ENCODE measurements at regions not wholly inside any gene's neighbourhood (a gene's known extent, or its start where the extent isn't known, plus 50 kb on each side); places are given as distances from the start of the nearest gene placed in this dataset.

- intact Hi-C loops (cut with micrococcal nuclease; ENCODE audit: unreplicated experiment): no loop called here
- POLR2A ChIA-PET: no interaction called here
- no peaks in the 10 kb centered on the region for H3K9me3 ChIP-seq (ENCODE audit: low read length)
- H3K36me3 ChIP-seq (ENCODE audit: insufficient read depth, low read length): no peaks in the 10 kb centered on the region
- H3K4me3 ChIP-seq (ENCODE audit: low read depth, low read length, poor library complexity, severe bottlenecking): no peak overlapping the region
- H3K4me2 ChIP-seq (ENCODE audit: low read length): no peak overlapping the region
- TF ChIP-seq, protein P1, sequence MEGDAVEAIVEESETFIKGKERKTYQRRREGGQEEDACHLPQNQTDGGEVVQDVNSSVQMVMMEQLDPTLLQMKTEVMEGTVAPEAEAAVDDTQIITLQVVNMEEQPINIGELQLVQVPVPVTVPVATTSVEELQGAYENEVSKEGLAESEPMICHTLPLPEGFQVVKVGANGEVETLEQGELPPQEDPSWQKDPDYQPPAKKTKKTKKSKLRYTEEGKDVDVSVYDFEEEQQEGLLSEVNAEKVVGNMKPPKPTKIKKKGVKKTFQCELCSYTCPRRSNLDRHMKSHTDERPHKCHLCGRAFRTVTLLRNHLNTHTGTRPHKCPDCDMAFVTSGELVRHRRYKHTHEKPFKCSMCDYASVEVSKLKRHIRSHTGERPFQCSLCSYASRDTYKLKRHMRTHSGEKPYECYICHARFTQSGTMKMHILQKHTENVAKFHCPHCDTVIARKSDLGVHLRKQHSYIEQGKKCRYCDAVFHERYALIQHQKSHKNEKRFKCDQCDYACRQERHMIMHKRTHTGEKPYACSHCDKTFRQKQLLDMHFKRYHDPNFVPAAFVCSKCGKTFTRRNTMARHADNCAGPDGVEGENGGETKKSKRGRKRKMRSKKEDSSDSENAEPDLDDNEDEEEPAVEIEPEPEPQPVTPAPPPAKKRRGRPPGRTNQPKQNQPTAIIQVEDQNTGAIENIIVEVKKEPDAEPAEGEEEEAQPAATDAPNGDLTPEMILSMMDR (conservative IDR thresholded peaks at IDR 0.05; ENCODE audit: low read length): no peak
- no peak for TF ChIP-seq EZH2phosphoT487 (IDR thresholded peaks at IDR 0.05; ENCODE audit: borderline replicate concordance, low read depth, low read length)
- H3K4me1 ChIP-seq (ENCODE audit: insufficient read depth, low read length, poor library complexity, severe bottlenecking): no peaks in the 10 kb centered on the region
- DNase-seq (ENCODE audit: low spot score): no peak
- H2AFZ ChIP-seq (ENCODE audit: low read length): no peak overlapping the region
- H3K79me2 ChIP-seq (ENCODE audit: insufficient read depth, low read depth, low read length): no peaks in the 10 kb centered on the region
- H4K20me1 ChIP-seq (ENCODE audit: insufficient read depth, low read length): no peaks in the 10 kb centered on the region
- BruUV-seq (replicated peaks): no TSS peak
- no peaks in the 10 kb centered on the region for H3K9me2 ChIP-seq (ENCODE audit: insufficient read depth, low read length)
- no peak overlapping the region for H3K27ac ChIP-seq (ENCODE audit: low read depth, low read length, poor library complexity, severe bottlenecking)
- CTCF ChIA-PET (ENCODE audit: unreplicated experiment): no interaction called here
Observed at GRCh38 chr1:50262436-50262835, 153.7 kb downstream of the ELAVL4 start.

- POLR2A ChIA-PET: no interaction called here
- no peak for TF ChIP-seq EZH2phosphoT487 (IDR thresholded peaks at IDR 0.05; ENCODE audit: borderline replicate concordance, low read depth, low read length)
- TF ChIP-seq, protein P1 (conservative IDR thresholded peaks at IDR 0.05; ENCODE audit: low read length): no peak
- no peaks in the 10 kb centered on the region for H3K9me2 ChIP-seq (ENCODE audit: insufficient read depth, low read length)
- no peaks in the 10 kb centered on the region for H3K79me2 ChIP-seq (ENCODE audit: insufficient read depth, low read depth, low read length)
- DNase-seq (ENCODE audit: low spot score): no peak
- intact Hi-C loops (cut with micrococcal nuclease; ENCODE audit: unreplicated experiment): no loop called here
- H2AFZ ChIP-seq (ENCODE audit: low read length): no peak overlapping the region
- no peaks in the 10 kb centered on the region for H4K20me1 ChIP-seq (ENCODE audit: insufficient read depth, low read length)
- no peak overlapping the region for H3K4me2 ChIP-seq (ENCODE audit: low read length)
- no peaks in the 10 kb centered on the region for H3K9me3 ChIP-seq (ENCODE audit: low read length)
- no TSS peak for BruUV-seq (replicated peaks)
- H3K4me1 ChIP-seq (ENCODE audit: insufficient read depth, low read length, poor library complexity, severe bottlenecking): no peaks in the 10 kb centered on the region
- H3K27ac ChIP-seq (ENCODE audit: low read depth, low read length, poor library complexity, severe bottlenecking): no peak overlapping the region
- CTCF ChIA-PET (ENCODE audit: unreplicated experiment): no interaction called here
- H3K4me3 ChIP-seq (ENCODE audit: low read depth, low read length, poor library complexity, severe bottlenecking): no peak overlapping the region
- H3K36me3 ChIP-seq (ENCODE audit: insufficient read depth, low read length): no peaks in the 10 kb centered on the region
Observed at GRCh38 chr1:50261951-50262350, 153.2 kb downstream of the ELAVL4 start.

- TF ChIP-seq, protein P1 (conservative IDR thresholded peaks at IDR 0.05; ENCODE audit: low read length): no peak
- no peak for TF ChIP-seq EZH2phosphoT487 (IDR thresholded peaks at IDR 0.05; ENCODE audit: borderline replicate concordance, low read depth, low read length)
- ChIA-PET POLR2A (no interaction called here), CTCF (ENCODE audit: unreplicated experiment) (no interaction called here)
- Histone ChIP-seq H3K4me3 (ENCODE audit: low read depth, low read length, poor library complexity, severe bottlenecking) (no peak overlapping the region), H3K27ac (ENCODE audit: low read depth, low read length, poor library complexity, severe bottlenecking) (no peak overlapping the region), H4K20me1 (ENCODE audit: insufficient read depth, low read length) (no peaks in the 10 kb centered on the region), H2AFZ (ENCODE audit: low read length) (no peak overlapping the region), H3K79me2 (ENCODE audit: insufficient read depth, low read depth, low read length) (no peaks in the 10 kb centered on the region), H3K9me2 (ENCODE audit: insufficient read depth, low read length) (no peaks in the 10 kb centered on the region), H3K9me3 (ENCODE audit: low read length) (no peaks in the 10 kb centered on the region), H3K4me1 (ENCODE audit: insufficient read depth, low read length, poor library complexity, severe bottlenecking) (no peaks in the 10 kb centered on the region), H3K4me2 (ENCODE audit: low read length) (no peak overlapping the region), H3K36me3 (ENCODE audit: insufficient read depth, low read length) (no peaks in the 10 kb centered on the region)
- intact Hi-C loops (cut with micrococcal nuclease; ENCODE audit: unreplicated experiment): no loop called here
- BruUV-seq (replicated peaks): no TSS peak
- DNase-seq (ENCODE audit: low spot score): no peak
Observed at GRCh38 chr1:50257940-50258685, 149.4 kb downstream of the ELAVL4 start.
